ENCODE measurements at regions not wholly inside any gene's neighbourhood (a gene's known extent, or its start where the extent isn't known, plus 50 kb on each side); places are given as distances from the start of the nearest gene placed in this dataset.
A peak's percentile ranks its signal among the peaks of the same experiment; 100 is the strongest.
"Not testable (repeated sequence)": the region's sequence is repeated elsewhere in the genome, so short reads cannot be mapped to it uniquely, and the experiment has no call there.

DNA sequence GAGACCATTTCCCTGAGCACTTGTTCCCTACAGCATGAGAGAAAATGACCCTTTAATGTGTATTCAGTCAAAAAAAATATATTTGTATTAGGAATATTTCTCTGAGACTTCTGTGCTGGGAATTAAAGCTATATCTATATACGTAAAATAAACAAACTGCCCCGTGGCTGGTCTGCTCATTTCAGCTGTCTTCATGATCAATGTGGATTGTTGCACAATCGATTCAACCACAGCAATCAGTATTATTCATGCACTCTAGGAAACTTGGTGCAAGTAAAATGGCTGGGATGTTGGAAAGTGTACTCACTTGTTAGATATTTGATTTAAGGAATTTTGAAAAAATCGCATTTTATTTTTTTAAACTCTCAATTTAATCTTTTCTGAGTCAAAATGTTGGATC lies 307.9 kb upstream of the ZFP42 start:
- no peak for DNase-seq (ENCODE audit: low read depth in 4 of 4, low spot score in 3 of 4)

DNA sequence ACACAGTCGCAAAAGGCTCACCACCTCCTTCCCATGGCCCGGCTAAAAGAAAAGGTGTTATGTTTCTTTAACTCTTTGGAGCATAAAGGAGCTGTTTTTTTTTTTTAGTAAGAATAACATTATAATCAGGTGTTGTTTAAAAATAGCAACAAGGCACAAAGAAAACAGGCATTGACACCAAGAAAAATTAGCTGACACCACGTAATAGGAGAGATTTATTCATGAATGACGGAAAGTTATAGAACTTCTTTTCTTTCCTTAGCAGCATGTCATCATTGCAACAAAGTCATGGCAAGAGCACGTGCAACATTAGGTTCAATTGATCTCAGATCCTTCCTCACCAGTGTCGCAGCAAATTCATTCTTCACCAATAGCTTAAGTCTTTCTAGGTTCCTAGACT lies 302.9 kb upstream of the ZFP42 start:
- no peak for DNase-seq (ENCODE audit: low read depth in 4 of 4, low spot score in 3 of 4)

DNA sequence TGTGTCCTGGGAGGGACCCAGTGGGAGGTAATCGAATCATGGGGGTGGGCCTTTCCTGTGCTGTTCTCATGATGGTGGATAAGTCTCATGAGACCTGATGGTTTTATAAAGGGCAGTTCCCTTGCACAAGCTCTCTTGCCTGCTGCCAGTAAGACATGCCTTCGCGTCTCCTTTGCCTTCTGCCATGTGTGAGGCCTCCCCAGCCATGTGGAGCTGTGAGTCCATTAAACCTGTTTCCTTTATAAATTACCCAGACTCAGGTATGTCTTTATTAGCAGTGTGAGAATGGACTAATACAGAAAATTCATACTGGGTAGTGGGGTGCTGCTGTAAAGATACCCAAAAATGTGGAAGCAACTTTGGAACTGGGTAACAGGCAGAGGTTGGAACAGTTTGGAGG lies 300.0 kb upstream of the ZFP42 start:
- DNase-seq (ENCODE audit: low read depth in 4 of 4, low spot score in 3 of 4): not testable (repeated sequence)

DNA sequence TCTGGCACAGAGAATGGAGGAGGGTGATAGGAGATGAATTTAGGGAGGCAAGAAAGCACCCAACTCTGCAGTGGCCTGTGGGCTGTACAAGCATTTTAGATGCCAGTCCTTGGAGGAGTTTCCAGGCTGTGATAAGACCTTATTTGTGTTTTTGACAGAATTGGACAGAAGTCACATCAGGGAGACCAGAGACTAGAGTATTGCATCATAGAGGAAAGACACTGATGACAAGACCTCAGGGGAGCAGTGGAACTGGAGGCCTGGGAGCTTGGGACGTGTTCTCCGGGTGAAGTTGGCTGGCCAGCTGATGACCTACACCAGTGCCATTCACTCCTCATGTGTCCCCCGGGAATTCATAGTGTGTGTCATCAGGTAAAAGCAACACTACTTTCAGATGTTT lies 284.0 kb upstream of the ZFP42 start:
- DNase-seq (ENCODE audit: low read depth in 4 of 4, low spot score in 3 of 4): no peak

DNA sequence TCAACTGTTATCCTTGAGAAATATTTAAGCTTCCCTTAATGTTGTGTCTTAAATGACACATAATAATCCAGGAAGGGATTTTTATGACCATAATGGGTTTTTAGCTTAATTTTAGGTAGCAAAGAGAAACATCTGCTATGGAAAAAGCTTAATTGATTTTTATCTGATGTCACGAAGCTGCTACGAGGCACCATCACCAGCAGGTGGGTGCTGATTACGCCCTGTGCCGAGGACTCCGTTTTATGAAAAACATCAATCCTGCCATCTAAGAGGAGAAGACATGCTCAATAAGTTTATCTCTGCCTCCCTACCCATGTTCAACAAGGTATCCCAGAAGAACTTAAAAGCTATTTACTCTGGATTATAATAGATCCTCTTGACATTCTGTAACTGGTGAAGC lies 280.6 kb upstream of the ZFP42 start:
- DNase-seq (ENCODE audit: low read depth in 4 of 4, low spot score in 3 of 4): no peak

DNA sequence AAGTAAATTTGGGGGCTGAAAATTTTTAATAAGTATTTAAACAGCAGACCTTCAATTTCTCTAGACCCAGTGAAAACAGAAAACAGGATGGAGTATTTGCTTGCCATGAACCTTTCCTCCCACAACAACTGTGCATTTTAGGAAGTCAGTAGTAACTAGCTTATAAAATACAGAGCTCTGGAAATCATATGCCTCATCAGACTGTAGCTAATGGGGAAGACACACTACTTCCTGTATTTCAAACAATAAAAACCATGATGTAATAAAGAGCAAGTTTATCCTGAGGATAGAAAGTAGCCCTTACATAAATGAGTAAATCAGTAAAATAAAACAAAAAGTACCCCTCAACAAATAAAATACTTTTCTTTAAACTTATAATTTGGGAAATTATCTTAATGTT lies 280.1 kb upstream of the ZFP42 start:
- no peak for DNase-seq (ENCODE audit: low read depth in 4 of 4, low spot score in 3 of 4)

DNA sequence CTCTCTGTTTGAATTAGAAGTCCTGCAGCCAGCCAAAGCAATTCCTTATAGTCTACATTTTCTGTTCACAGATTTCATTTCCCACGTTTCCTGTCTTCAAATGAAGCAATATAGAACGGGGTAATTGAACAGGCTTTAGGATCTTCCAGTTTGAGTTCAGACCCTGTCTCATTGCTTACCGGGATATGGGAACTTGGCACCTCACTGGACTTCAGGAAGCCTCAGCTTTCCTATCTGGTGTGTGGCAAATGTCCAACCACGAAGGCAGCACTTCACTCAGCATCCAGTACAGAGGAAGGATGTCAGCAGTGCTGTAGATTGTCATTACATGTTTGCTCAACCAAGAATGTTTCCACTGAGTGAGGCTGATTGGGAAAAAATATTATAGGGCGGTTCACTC lies 271.1 kb upstream of the ZFP42 start:
- no peak for DNase-seq (ENCODE audit: low read depth in 4 of 4, low spot score in 3 of 4)

DNA sequence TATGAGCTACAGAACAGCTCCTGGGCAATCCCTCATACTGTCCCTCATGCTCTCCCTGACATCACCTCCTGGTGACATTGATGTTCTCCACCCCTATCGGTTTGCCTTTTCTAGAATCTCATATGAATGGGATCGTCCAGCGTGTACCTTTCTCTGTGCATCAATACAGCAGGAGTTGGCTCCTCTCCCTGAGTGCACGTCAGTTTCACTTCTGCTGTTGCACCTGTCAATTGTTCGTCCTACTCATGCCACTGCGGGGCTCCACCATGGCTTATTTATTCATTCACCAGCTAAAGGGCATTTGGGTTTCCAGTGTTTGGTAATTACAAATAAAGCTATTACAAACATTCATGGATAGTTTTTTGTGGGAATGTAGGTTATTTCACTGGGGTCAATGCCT lies 269.1 kb upstream of the ZFP42 start:
- DNase-seq (ENCODE audit: low read depth in 4 of 4, low spot score in 3 of 4): no peak

DNA sequence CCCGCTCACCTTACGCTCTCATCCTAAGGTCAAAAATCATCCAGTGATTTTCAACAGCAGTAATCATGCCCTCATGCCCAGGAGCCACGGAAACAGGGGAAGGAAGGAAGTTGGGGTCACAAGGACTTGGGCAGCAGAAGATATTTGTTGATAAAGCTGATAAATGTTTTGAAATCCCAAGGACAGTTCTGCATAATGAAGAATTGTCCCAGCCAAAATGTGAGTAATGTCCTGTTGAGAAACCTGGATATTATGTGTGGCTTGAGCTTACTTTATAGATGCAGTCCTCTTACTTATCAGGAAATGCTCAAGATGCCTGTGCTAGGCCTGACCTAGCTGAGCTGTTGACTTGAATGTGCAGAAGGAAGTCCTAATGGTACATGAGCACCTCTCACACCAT lies 263.0 kb upstream of the ZFP42 start:
- no peak for DNase-seq (ENCODE audit: low read depth in 4 of 4, low spot score in 3 of 4)

DNA sequence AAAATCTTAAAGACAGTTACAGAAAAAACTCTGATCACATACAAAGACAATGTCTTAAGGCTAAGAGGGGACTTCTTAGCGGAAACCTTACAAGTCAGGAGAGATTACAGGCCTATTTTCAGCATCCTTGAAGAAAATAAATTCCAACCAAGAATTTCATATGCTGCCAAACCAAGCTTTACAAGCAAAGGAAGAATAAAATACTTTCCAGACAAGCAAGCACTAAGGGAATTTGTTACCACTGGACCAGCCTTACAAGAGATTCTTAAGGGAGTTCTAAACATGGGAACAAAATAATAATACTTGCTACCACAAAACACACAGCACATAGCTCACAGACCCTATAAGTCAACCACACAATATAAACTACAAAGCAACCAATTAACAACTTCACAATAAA lies 255.8 kb upstream of the ZFP42 start:
- no peak for DNase-seq (ENCODE audit: low read depth in 4 of 4, low spot score in 3 of 4)

DNA sequence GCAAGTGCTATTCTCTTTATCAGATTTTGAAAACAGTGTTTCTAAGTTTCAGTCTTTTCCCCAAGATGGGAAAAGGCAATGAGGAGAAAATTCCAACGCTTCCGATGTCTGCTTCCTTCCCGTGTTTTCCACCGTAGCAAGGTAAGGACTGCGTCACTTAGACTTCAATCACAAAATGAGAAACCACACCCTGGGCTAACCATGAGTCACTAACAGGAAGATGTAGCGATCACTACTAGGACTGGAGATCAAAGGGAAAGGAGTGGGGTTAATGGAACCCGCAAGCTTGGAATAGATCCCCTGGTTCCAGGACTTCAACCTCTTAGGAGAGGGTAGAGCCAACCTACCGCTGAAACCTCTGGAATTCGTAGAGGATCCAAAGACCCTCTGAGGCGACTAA lies 250.7 kb upstream of the ZFP42 start:
- DNase-seq (ENCODE audit: low read depth in 4 of 4, low spot score in 3 of 4): no peak

DNA sequence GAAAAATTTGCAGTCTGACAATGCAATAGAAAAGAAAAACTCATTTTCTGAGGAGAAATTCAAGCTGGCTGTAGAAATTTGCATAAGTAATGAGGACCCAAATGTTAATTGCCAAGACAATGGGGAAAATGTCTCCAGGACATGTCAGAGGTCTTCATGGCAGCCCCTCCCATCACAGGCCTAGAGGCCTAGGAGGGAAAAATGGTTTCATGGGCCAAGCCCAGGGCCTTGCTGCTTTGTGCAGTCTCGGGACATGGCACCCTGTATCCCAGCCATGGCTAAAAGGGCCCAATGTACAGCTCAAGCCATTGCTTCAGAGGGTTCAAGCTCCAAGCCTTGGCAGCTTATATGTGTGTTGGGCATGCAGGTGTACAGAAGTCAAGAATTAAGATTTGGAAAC lies 244.9 kb upstream of the ZFP42 start:
- DNase-seq (ENCODE audit: low read depth in 4 of 4, low spot score in 3 of 4): not testable (repeated sequence)

DNA sequence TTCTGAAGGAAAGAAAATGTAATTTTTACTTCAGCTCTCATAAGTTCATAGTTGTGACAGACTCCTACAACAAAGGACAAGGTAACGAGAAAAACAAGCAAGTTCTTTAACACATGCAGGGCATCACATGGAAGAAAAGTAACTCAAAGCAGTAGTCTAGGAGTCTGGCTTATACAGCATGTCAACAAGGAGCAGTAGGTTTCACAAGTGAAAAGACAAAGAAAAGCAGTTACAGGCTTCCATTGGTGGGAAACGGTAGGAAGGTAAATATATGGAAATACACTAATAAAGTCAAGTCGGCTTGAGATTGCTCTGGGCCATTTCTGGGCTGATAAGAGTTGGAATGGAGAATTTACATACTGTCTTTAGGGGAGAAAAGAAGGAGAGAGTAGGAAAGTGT lies 228.4 kb upstream of the ZFP42 start:
- DNase-seq (ENCODE audit: low read depth in 4 of 4, low spot score in 3 of 4): no peak

DNA sequence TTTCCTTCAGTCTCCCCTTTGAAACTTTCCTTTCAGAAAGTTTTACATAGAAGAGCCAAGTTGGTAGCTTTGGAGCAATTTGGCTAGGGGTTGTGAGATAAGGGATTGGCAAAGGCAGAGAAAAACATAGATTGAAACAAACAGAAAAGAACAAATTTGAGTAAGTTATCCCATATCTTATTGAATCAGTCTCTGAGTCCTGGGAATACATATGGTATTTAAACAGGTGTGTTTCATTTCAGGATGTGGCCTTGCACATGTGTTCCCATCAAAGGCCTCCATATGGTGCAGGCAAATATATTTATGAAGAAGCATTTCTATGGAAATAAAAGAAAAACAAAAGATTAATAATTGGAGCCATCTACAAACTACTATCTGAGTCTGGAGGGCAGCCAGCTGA lies 227.9 kb upstream of the ZFP42 start:
- DNase-seq (ENCODE audit: low read depth in 4 of 4, low spot score in 3 of 4): no peak

DNA sequence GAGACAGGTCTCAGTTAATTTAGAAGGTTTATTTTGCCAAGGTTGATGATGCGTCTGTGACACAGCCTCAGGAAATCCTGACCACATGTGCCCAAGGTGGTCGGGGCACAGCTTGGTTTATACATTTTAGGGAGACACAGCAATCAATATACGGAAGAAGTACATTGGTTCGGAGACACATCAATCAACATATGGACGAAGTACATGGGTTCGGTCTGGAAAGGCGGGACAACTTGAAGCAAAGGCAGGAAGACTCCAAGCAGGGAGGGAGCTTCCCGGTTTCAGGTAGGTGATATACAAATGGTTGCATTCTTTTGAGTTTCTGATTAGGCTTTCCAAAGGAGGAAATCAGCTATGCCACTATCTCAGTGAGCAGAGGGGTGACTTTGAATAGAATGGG lies 225.2 kb upstream of the ZFP42 start:
- DNase-seq (ENCODE audit: low read depth in 4 of 4, low spot score in 3 of 4): no peak

DNA sequence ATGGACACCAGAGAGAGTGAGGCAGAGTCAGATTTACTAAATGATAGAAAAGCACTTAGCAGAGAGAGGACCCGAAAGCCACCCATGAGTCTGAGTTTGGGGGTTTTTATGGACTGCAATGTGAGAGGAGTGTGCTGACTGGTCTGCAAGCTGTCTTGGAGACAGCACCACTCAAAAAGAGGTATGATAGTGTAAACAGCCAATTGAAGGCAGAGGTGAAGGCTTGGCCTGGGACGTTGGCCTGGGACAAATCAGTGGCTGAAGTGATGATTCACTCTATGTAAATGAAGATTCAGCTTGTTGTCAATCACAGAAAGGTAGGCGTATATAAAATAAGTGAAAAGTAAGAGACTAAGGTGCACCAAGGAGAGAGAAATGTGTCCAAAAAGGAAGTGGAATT lies 217.6 kb upstream of the ZFP42 start:
- no peak for DNase-seq (ENCODE audit: low read depth in 4 of 4, low spot score in 3 of 4)

DNA sequence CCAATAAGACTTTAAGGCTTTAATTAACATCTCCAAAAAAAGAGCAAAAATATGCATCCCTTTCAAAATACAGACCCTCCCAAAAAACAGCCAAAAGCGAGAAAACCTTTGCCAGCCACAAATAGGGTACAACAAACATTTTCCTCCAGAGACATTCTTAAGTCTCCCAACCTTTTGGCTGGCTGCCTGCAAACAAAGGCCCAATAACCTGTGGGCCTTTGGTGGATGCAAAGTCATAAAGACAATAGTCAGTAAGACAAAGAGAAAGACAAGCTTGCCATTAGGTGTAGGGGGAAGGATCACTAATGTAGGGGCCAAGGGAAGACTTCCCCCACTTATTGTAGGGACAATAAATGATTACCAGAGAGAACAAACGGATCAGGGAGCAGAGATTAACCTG lies 215.5 kb upstream of the ZFP42 start:
- no peak for DNase-seq (ENCODE audit: low read depth in 4 of 4, low spot score in 3 of 4)

DNA sequence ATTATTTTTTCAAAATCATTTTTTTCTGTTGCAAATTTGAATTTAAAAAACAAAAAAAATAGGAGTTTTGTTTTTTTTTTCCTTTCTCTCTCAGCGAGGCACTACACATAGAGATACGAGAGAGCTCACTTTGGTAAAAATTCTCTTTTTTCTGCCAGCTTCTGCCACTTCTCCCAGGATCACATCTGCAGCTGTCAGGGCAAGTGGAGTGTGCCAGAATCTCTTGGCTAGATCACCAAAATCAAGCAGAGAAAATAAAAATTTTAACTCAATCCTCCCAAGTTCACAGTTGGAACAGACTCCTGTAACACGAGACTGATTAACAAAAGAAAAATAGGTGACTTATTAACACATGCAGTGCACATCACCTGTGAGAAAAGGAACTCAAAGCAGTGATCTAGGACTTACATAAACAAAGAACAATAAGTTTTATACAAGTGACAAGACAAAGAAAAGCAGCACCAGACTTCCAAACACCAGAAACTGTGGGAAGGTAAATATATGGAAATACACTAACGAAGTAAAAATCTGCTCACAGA lies 213.2 kb upstream of the ZFP42 start:
- peak in 1 of 4 donors; percentile 14 for DNase-seq (ENCODE audit: low read depth in 4 of 4, low spot score in 3 of 4)

DNA sequence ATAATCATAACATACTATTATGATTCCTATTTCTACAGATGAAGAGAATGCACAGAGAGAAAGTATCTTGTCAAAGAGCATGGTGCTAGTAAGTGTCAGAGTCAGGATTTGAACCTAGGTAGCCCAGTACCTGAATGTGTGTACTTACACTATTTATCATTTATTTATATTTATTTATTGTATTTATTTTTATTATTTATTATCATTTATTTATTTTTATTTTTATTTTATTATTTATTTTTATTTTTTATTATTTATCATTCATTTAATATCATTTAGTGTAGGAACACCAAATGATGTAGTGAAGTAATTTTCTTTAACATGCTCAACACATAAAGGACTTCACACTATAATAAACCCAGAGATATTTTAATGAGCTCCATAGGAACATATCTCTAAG lies 209.4 kb upstream of the ZFP42 start:
- no peak for DNase-seq (ENCODE audit: low read depth in 4 of 4, low spot score in 3 of 4)

DNA sequence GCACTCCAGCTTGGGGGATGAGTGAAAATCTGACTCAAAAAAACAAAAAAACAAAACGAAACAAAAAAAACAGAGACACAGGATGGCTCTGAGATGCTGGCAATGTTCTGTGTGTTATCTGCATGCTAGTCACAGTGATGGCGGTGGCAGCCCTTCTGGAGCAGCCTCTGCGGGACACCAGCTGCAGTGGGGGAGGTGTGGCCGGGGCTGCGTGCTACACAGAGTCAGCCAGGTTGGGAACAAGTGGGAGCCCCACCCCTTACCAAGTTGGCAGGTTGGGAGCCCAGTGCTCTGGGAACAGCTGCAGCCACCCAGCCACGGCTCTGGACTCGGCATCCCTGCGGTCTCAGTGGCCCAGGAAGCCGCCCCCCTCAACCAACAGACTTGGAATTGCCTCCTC lies 206.5 kb upstream of the ZFP42 start:
- DNase-seq (ENCODE audit: low read depth in 4 of 4, low spot score in 3 of 4): no peak

DNA sequence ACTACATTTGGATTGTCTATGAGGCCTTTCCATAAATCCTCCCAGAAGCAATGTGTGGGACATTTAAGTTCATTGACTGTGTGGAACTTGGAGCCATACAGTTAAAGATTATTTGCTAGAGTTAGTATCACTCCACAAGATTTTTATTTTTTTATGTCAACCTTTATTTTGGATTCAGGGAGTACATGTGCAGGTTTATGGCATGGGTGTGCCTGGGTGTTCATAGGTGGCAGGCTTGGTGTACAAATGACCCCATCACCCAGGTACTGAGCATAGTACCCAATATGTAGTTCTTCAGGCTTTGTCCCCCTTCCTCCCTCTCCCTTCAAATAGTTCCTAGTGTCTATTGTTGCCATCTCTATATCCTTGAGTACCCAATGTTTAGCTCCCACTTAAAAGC lies 199.8 kb upstream of the ZFP42 start:
- no peak for DNase-seq (ENCODE audit: low read depth in 4 of 4, low spot score in 3 of 4)

DNA sequence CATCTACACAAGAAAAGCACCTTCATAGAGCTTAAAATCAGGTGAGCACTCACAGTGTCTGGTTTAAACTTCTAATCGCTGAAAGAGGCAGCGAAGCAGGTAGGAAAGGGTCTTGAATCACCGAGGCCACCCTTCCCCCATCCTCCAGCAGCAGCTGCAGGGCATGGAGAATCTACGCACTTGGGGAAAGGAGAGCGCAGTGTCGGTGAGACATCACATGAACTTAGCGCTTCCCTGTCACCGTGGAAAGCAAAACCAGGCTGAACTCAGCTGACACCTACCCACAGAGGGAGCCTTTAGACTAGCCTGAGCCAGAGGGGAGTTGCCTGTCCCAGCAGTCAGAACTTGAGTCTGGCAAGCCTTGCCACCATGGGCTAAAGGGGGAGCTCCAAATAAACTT lies 197.2 kb upstream of the ZFP42 start:
- no peak for DNase-seq (ENCODE audit: low read depth in 4 of 4, low spot score in 3 of 4)

DNA sequence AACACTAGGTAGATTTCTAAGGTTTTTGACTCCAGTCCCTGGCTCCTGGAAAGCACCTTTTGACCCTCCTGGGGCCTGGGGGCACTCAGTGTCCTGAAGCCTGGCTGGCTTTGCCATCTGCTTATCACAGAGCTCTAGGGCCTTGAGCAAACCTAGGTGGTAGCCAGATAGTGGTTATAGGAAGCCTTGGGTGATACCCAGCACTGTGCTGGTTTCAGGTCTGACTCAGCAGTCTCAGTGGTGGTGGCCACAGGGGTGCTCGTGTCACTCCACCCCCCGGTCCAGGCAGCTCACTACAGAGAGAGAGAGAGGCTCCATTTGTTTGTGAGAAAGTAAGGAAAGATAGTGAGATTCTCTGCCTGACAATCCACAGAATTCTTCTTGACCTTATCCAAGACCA lies 195.8 kb upstream of the ZFP42 start:
- no peak for DNase-seq (ENCODE audit: low read depth in 4 of 4, low spot score in 3 of 4)

DNA sequence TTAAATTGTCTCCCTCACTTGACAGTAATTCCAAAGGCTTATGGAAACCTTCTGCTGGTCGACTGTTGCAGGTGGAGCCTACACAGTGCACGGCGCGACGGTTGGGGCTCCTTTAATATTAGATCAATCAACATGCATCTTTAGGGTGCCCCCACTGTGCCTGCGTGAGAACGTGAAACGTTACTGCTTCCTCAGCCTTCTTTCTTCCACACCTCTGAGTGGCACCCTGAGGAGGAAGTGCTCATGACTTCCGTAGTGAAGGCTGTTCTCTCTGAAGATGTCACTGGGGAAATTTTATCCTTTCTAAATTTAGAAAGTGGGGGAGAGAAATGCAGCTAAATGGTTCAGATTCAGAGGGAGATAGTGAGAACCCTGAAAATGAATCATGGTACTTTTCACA lies 184.0 kb upstream of the ZFP42 start:
- no peak for DNase-seq (ENCODE audit: low read depth in 4 of 4, low spot score in 3 of 4)
